ENCODE measurements at regions not wholly inside any gene's neighbourhood (a gene's known extent, or its start where the extent isn't known, plus 50 kb on each side); places are given as distances from the start of the nearest gene placed in this dataset.

DNA sequence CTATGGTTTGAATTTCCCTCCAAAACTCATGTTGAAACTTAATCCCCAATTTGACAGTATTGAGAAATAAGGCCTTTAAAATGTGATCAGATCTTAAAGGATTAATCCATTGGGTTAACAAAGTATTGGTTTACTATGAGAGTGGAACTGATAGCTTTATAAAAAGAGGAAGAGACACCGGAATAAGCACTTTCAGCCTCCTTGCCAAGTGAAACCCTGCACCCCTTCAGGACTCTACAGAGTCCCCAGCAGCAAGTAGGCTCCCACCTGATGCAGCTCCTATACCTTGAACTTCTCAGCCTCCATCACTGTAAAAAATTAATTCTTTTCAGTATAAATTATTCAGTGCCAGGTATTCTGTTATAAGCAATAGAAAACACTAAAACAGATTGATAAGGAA is 348.3 kb downstream of the CGGBP1 start:
- TF ChIP-seq CTCF (IDR thresholded peaks at IDR 0.05) = no peak
- TF ChIP-seq POLR2AphosphoS5 (IDR thresholded peaks at IDR 0.05) = no peak
- no peak for TF ChIP-seq POLR2A (IDR thresholded peaks at IDR 0.05)
- no peak for TF ChIP-seq EP300 (IDR thresholded peaks at IDR 0.05)

Measured in gastroesophageal sphincter (tissue), 3 donors.